Epithelial cell of prostate (primary cell): ENCODE measurements at regions not wholly inside any gene's neighbourhood (a gene's known extent, or its start where the extent isn't known, plus 50 kb on each side); places are given as distances from the start of the nearest gene placed in this dataset.

Experiments used
- DNase-seq: peaks from one replicate; pipeline ENCODE4 v3.0.0-alpha.2; 2011; ENCODE audit warnings: low read depth, low spot score
- H3K27ac ChIP-seq: fragments of 450-650 bp; 2 replicates; pipeline ENCODE4 v1.5.1; 2017; ENCODE audit warnings: mild to moderate bottlenecking

DNA sequence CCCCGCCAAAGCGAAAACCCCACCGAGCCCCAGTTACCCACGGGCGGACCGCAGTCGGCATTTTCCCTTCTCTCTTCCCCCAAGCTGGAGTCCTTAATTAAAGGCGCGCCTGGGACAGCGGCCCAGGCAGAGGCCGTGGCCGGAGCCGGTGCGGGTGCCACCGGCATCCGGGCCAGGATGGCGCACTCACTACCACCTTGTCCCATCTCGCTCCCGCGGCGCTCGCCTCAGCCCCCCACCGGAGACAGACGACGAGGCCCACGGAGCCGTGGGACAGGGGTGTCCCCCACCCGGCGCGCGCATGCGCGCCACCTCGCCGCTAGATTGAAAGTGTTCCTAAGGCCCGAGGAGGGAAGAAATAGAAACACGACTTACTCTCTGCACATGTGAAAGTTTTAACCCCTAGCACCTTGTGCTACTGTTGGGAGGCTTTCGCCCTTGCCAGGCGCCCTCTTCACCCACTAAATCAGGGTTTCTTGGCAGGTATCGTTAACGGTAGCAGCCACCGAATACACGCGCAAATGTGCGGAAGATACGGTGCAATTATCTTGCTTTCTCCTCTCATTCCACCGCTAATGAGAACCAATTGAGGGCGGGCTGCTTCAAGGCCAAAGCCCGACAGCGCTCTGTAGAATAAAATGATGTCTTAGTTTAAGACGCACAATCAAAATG lies 64.3 kb upstream of the CCDC160 start:
- no peak for DNase-seq

DNA sequence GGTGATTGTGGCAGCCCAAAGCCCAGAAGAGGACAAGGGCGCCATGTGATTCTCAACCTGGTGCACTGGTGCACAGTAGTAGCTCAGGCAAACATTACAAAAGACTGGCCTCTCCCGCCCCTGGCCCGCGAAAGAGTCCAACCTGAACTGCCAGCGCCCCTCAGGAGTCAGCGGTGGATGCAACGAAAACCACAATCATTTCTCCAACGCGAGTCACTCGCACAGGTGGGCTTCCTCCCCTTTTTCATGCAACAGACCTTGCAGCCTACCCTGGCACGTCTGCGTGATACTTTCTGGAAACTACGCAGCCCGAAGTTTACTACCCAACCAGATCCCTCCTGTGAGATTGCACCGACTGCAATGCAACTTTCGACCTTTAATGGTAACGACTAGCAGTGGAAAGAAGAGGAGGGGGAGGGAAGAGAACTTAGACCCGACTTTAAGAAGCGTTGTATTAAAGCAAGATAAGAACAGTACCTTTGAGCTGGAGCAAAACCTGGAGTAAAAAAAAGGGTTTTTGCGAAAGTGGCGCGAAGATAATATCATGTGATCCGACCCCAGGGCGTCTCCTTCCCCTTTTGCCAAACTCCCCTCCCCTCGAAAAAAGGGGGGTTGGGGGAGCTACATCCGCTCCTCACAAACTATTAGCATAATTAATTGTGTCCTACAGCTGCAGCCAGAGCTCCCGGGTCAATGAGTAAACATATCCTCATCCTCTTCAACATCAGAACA lies 63.3 kb upstream of the CCDC160 start:
- H3K27ac ChIP-seq = no peak overlapping the region
- no peak for DNase-seq

More for the DNA sequence above, 64.3 kb upstream of the CCDC160 start:
- H3K27ac ChIP-seq = no peak overlapping the region

DNA sequence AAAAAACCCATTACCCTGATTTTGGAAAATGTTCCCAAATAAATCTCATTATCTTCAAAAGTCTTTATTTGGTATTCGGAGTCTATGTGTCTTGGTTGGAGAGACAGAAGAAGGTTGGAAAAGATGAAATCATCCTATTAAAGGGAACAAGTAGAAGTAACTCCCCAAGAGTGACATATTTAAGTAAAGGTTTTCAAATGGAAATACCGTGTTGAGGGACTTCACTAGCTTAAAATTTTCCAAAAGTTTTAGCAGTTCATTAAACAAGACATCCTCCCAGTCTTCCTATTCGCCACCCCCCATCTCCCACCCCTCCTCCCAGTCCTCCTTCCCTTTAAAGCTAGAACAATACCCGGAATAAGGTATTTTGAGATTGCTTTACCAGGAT lies 62.7 kb upstream of the CCDC160 start:
- DNase-seq = no peak
- no peak overlapping the region for H3K27ac ChIP-seq

DNA sequence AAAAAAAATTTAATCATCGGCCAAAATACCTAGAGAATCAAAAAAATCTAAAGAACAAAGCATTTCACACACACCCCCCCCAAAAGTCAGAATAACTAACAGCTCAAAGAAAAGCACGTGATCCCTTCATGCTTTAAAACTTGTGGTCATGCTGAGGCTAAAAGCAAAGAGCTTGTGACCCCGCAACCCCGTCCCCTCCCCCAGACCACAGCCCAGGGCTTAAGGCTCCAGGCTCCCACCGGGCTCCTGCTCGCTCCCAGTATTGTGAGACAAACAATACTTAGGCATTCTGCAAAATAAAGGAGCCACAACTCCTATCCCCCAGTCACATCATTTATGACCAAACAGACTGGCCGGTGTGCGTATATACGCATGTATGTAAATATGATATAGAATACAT lies 62.1 kb upstream of the CCDC160 start:
- DNase-seq = no peak
- H3K27ac ChIP-seq = no peak overlapping the region

DNA sequence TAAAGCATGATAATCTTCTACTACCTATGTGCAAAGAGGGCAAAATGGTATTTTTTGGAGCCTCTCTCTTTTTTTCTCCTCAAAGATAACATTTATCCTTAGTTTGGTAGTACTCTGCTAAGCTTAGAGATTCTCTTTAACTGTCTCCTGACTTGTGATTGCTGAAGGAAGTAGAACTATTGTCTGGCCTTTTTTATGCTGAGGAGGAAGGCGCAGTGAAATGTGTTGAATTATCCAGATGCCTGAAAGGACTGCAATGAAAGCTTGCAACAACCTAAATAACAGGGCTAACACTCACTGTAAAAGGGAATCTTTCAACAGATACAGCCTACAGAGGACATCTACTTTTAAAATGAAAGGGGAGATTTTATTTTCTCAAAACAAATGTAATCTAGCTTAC lies 59.5 kb upstream of the CCDC160 start:
- no peak overlapping the region for H3K27ac ChIP-seq
- DNase-seq = no peak

DNA sequence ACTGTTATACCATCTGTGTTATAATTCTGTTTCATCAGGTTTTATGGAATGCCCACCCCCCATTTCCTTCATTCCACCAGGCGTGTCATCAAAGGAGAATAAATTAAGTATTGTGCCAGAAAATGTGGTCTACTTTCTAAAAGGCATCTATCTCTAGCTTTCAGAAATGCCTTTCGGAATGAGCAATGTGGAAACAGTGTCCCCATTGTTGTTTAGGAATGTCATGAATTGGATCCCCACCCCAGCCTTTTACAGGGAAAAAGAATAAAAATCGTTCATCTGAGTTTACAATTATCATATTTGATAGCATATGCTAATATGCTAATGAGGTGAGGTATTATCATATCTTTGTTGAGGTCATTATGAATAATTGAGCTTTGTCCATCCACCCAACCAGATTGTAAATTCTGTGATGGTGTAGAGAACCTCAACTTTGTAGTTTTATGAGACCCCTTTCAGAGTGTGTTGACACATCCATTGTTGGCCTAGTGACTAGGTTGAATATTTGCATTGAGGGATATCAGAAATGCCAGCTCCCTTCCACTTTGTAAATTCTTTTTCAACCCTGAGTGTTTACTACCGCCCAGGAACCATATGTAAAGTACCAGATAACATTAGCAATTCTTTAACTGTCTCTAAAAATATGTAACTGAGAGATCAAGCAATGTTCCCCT lies 56.2 kb upstream of the CCDC160 start:
- no peak for DNase-seq
- no peak overlapping the region for H3K27ac ChIP-seq

DNA sequence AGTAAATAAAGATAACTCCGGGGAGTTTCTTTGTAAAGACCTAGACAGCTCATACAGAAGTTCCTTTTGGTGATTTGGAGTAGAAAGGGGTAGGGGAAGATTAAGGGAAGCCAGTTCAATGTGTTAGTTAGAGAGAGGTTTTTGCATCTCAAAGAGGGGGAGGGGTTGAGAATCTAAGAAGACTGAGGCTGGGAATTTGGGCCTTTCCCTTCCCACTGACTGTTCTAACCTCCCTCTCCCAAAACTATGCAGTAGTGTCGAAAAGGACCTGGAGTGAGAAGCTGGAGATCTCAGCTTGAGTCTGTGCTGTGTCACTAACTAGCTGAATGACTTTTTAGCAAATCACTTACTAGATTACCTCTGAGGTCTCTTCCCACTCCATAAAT lies 55.7 kb upstream of the CCDC160 start:
- no peak overlapping the region for H3K27ac ChIP-seq
- DNase-seq = no peak

DNA sequence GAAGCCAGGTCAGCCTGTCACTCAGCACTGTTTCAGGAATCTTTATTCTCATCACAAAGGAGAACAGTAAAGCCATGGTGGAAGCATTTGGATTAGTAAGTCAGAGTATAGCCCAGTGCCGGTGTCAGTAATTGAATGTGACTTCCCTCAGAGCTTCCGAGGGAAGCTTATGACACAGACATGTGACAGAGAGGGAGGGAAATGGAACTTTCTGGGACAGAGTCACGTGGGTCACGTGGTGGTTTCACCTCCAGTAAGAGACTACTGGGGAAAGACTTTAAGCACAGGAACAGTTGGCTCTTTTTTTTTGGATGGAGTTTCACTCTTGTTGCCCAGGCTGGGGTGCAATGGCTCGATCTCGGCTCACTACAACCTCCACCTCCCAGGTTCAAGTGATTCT lies 53.3 kb upstream of the CCDC160 start:
- H3K27ac ChIP-seq = no peak overlapping the region
- no peak for DNase-seq

DNA sequence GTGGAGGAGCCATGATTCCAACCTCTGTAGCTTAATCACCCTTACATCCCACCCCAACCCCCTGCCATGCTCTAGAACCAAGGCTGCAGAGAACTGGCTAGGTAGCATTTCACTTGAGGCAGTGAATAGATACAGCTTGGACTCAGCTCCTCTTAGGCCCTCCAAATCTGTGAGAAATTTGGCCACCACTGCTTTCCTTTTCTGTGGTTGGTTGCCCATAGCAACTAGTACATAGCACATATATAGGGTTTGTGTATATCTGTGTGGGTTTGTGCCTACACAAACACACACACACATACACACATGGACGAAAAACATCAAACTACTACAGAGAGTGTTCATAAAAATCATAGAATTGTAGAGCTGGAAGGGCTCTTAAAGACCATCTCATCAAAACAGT lies 52.0 kb upstream of the CCDC160 start:
- no peak for DNase-seq

DNA sequence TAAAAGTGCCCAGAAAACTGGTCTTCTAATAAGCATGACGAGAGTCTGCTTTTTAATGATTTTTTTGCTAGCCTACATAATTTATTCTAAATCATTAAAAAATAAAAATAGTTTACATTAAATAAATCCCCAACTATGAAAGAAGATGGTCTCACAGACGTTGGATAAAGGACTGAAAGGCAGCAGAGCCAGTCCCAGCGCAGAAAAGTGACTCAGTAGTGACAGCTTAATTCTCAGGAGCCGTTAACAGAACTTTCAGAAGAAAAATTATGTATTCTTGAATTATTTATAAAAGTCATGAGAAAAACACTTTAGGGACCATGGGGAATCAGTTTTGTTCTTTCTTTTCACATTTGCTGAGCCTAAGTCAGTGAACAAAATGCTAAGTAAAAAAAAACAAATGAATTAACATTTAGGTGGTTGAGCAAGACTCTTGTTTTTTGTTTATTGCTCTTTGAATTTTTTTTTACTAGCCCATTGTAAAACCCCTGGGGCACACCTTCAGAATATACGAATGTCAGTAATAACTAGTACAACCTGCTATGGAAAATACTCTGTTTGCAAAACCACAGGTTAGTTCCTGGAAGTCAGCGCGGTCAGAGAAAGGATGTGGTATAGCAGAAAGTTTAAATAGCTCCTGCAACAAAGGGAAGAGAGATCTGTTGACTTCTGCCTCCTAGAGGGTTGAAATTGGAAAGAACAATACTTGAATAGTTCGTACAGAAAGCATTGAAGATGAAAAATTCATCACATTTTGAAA lies 50.4 kb upstream of the CCDC160 start:
- H3K27ac ChIP-seq = no peak overlapping the region
- no peak for DNase-seq

More for the DNA sequence above, 52.0 kb upstream of the CCDC160 start:
- no peak overlapping the region for H3K27ac ChIP-seq
